WTC11 (cell line): ENCODE measurements at regions not wholly inside any gene's neighbourhood (a gene's known extent, or its start where the extent isn't known, plus 50 kb on each side); places are given as distances from the start of the nearest gene placed in this dataset.

Source experiments
- CREB1 ChIP-seq: sonication (generic); formaldehyde crosslinking; IDR thresholded peaks from 2 replicates; pipeline ENCODE4 v1.8.0; 2023; ENCODE audit warnings: mild to moderate bottlenecking, missing genetic modification reagents
- FOXP1 ChIP-seq: sonication (generic); formaldehyde crosslinking; IDR thresholded peaks from 2 replicates; pipeline ENCODE4 v1.8.0; 2022; ENCODE audit warnings: missing genetic modification reagents, mild to moderate bottlenecking, moderate library complexity, borderline replicate concordance
- GABPB1 ChIP-seq: sonication (generic); formaldehyde crosslinking; IDR thresholded peaks from 2 replicates; pipeline ENCODE4 v1.8.1; 2023; ENCODE audit warnings: mild to moderate bottlenecking, missing genetic modification reagents
- TCF7 ChIP-seq: sonication (generic); formaldehyde crosslinking; IDR thresholded peaks from 2 replicates; pipeline ENCODE4 v1.8.0; 2022; ENCODE audit warnings: mild to moderate bottlenecking, low read depth, missing genetic modification reagents, moderate library complexity
- TF ChIP-seq, protein P1 (sequence below): sonication (generic); formaldehyde crosslinking; IDR thresholded peaks from 2 replicates; pipeline ENCODE4 v1.8.1; 2023; ENCODE audit warnings: mild to moderate bottlenecking, missing genetic modification reagents, borderline replicate concordance
- TF ChIP-seq, protein P2 (sequence below): sonication (generic); formaldehyde crosslinking; conservative IDR thresholded peaks from 2 replicates; pipeline ENCODE4 v1.8.1; 2023; ENCODE audit warnings: mild to moderate bottlenecking, low read depth, missing genetic modification reagents, moderate library complexity

DNA sequence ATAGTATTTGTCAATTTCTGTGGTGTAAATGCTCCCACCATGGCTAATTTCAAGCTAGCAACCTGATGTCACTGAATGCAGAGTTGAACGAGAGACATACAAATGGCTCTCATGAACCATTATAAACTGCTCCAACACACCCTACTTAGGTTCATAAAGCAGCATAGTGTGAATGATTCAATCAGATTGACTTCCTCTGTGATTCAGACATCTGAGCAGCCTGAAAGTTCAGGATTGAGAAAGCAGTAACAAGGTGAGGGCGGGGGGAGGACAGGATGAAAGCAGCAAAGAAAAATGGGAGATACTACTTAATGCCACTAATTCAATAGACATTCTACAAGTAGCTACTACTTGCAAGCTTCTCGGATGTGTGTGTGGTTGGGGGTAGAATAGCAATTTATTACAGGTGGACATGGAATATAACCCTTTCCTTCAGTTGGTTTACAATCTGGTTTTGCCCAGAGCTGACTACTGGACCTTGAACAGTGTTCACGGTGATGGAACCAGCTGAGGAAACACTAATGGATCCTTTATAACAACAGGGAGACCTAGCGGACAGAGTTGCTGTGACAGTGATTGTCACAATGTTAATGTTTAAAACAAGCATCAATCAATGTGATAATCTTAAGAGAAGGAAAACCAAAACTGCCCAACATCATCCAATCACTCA is 52.5 kb upstream of the PELI2 start (continued):
- TF ChIP-seq, protein P1, sequence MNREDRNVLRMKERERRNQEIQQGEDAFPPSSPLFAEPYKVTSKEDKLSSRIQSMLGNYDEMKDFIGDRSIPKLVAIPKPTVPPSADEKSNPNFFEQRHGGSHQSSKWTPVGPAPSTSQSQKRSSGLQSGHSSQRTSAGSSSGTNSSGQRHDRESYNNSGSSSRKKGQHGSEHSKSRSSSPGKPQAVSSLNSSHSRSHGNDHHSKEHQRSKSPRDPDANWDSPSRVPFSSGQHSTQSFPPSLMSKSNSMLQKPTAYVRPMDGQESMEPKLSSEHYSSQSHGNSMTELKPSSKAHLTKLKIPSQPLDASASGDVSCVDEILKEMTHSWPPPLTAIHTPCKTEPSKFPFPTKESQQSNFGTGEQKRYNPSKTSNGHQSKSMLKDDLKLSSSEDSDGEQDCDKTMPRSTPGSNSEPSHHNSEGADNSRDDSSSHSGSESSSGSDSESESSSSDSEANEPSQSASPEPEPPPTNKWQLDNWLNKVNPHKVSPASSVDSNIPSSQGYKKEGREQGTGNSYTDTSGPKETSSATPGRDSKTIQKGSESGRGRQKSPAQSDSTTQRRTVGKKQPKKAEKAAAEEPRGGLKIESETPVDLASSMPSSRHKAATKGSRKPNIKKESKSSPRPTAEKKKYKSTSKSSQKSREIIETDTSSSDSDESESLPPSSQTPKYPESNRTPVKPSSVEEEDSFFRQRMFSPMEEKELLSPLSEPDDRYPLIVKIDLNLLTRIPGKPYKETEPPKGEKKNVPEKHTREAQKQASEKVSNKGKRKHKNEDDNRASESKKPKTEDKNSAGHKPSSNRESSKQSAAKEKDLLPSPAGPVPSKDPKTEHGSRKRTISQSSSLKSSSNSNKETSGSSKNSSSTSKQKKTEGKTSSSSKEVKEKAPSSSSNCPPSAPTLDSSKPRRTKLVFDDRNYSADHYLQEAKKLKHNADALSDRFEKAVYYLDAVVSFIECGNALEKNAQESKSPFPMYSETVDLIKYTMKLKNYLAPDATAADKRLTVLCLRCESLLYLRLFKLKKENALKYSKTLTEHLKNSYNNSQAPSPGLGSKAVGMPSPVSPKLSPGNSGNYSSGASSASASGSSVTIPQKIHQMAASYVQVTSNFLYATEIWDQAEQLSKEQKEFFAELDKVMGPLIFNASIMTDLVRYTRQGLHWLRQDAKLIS: no peak
- TF ChIP-seq GABPB1 (CRISPR knock-in tag) (no peak), FOXP1 (CRISPR knock-in tag) (no peak), TCF7 (no peak), CREB1 (no peak)
- TF ChIP-seq, protein P2, sequence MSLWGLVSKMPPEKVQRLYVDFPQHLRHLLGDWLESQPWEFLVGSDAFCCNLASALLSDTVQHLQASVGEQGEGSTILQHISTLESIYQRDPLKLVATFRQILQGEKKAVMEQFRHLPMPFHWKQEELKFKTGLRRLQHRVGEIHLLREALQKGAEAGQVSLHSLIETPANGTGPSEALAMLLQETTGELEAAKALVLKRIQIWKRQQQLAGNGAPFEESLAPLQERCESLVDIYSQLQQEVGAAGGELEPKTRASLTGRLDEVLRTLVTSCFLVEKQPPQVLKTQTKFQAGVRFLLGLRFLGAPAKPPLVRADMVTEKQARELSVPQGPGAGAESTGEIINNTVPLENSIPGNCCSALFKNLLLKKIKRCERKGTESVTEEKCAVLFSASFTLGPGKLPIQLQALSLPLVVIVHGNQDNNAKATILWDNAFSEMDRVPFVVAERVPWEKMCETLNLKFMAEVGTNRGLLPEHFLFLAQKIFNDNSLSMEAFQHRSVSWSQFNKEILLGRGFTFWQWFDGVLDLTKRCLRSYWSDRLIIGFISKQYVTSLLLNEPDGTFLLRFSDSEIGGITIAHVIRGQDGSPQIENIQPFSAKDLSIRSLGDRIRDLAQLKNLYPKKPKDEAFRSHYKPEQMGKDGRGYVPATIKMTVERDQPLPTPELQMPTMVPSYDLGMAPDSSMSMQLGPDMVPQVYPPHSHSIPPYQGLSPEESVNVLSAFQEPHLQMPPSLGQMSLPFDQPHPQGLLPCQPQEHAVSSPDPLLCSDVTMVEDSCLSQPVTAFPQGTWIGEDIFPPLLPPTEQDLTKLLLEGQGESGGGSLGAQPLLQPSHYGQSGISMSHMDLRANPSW (CRISPR knock-in tag): no peak
